Ishikawa (cell line): ENCODE measurements at regions not wholly inside any gene's neighbourhood (a gene's known extent, or its start where the extent isn't known, plus 50 kb on each side); places are given as distances from the start of the nearest gene placed in this dataset.

Experiments
- CEBPB ChIP-seq: IDR thresholded peaks from 2 replicates; pipeline ENCODE4 v1.6.1; 2012
- CREB1 ChIP-seq: IDR thresholded peaks from 2 replicates; pipeline ENCODE4 v1.6.1; 2012; ENCODE audit warnings: low read depth
- EGR1 ChIP-seq: IDR thresholded peaks from 2 replicates; pipeline ENCODE4 v1.6.1; 2012
- EP300 ChIP-seq: IDR thresholded peaks from 2 replicates; pipeline ENCODE4 v1.6.1; 2012; ENCODE audit warnings: borderline replicate concordance
- FOXM1 ChIP-seq: IDR thresholded peaks from 2 replicates; pipeline ENCODE4 v1.6.1; 2012; ENCODE audit warnings: low read depth, borderline replicate concordance
- MAX ChIP-seq: IDR thresholded peaks from 2 replicates; pipeline ENCODE4 v1.6.1; 2012
- NFIC ChIP-seq: IDR thresholded peaks from 2 replicates; pipeline ENCODE4 v1.6.1; 2012
- RAD21 ChIP-seq: IDR thresholded peaks from 2 replicates; pipeline ENCODE4 v1.6.1; 2012; ENCODE audit warnings: low read depth
- TAF1 ChIP-seq: IDR thresholded peaks from 2 replicates; pipeline ENCODE4 v1.6.1; 2012; ENCODE audit warnings: low read depth, mild to moderate bottlenecking
- TCF12 ChIP-seq: IDR thresholded peaks from 2 replicates; pipeline ENCODE4 v1.6.1; 2012; ENCODE audit warnings: low read depth
- TEAD4 ChIP-seq: IDR thresholded peaks from 2 replicates; pipeline ENCODE4 v1.6.1; 2012
- YY1 ChIP-seq: IDR thresholded peaks from 2 replicates; pipeline ENCODE4 v1.6.1; 2012; ENCODE audit warnings: low read depth
- ZBTB7A ChIP-seq: IDR thresholded peaks from 2 replicates; pipeline ENCODE4 v1.6.1; 2012; ENCODE audit warnings: low read depth
- TF ChIP-seq, protein P1 (sequence below): IDR thresholded peaks from 2 replicates; pipeline ENCODE4 v1.6.1; 2012
- TF ChIP-seq, protein P2 (sequence below): IDR thresholded peaks from 2 replicates; pipeline ENCODE4 v1.6.1; 2012; ENCODE audit warnings: low read depth, mild to moderate bottlenecking

GRCh38 chrX:1748408-1748807 is 133.5 kb downstream of the ASMT start:
- TF ChIP-seq, protein P1, sequence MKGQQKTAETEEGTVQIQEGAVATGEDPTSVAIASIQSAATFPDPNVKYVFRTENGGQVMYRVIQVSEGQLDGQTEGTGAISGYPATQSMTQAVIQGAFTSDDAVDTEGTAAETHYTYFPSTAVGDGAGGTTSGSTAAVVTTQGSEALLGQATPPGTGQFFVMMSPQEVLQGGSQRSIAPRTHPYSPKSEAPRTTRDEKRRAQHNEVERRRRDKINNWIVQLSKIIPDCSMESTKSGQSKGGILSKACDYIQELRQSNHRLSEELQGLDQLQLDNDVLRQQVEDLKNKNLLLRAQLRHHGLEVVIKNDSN = no peak

GRCh38 chrX:1749499-1749898 is 134.6 kb downstream of the ASMT start:
- TF ChIP-seq, protein P1 = no peak
- TF ChIP-seq CREB1 (no peak), NFIC (no peak), TEAD4 (no peak)

- no peak for TF ChIP-seq FOXM1
- TF ChIP-seq MAX = no peak
- TF ChIP-seq ZBTB7A = no peak
- no peak for TF ChIP-seq TEAD4
- no peak for TF ChIP-seq EP300
- no peak for TF ChIP-seq EGR1
- TF ChIP-seq CEBPB = no peak
- TF ChIP-seq, protein P1 = no peak
- no peak for TF ChIP-seq TAF1
- TF ChIP-seq TCF12 = no peak
- TF ChIP-seq, protein P2, sequence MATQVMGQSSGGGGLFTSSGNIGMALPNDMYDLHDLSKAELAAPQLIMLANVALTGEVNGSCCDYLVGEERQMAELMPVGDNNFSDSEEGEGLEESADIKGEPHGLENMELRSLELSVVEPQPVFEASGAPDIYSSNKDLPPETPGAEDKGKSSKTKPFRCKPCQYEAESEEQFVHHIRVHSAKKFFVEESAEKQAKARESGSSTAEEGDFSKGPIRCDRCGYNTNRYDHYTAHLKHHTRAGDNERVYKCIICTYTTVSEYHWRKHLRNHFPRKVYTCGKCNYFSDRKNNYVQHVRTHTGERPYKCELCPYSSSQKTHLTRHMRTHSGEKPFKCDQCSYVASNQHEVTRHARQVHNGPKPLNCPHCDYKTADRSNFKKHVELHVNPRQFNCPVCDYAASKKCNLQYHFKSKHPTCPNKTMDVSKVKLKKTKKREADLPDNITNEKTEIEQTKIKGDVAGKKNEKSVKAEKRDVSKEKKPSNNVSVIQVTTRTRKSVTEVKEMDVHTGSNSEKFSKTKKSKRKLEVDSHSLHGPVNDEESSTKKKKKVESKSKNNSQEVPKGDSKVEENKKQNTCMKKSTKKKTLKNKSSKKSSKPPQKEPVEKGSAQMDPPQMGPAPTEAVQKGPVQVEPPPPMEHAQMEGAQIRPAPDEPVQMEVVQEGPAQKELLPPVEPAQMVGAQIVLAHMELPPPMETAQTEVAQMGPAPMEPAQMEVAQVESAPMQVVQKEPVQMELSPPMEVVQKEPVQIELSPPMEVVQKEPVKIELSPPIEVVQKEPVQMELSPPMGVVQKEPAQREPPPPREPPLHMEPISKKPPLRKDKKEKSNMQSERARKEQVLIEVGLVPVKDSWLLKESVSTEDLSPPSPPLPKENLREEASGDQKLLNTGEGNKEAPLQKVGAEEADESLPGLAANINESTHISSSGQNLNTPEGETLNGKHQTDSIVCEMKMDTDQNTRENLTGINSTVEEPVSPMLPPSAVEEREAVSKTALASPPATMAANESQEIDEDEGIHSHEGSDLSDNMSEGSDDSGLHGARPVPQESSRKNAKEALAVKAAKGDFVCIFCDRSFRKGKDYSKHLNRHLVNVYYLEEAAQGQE = no peak
- no peak for TF ChIP-seq CREB1
- no peak for TF ChIP-seq NFIC
- TF ChIP-seq YY1 = no peak
- no peak for TF ChIP-seq RAD21
Observed at GRCh38 chrX:1750267-1750666, 135.4 kb downstream of the ASMT start.

GRCh38 chrX:1751781-1752180 is 136.9 kb downstream of the ASMT start:
- no peak for TF ChIP-seq ZBTB7A
- no peak for TF ChIP-seq YY1
- TF ChIP-seq EGR1 = no peak
- TF ChIP-seq NFIC = no peak
- no peak for TF ChIP-seq CEBPB
- no peak for TF ChIP-seq TCF12
- TF ChIP-seq TEAD4 = no peak
- TF ChIP-seq TAF1 = no peak
- no peak for TF ChIP-seq FOXM1
- TF ChIP-seq, protein P2 = no peak
- no peak for TF ChIP-seq RAD21

GRCh38 chrX:1754077-1754476 is 139.2 kb downstream of the ASMT start:
- TF ChIP-seq YY1 (no peak), TAF1 (no peak), NFIC (no peak), TCF12 (no peak), ZBTB7A (no peak), TEAD4 (no peak), EP300 (no peak), MAX (no peak), CREB1 (no peak), CEBPB (no peak)

GRCh38 chrX:1763294-1763693 is 148.4 kb downstream of the ASMT start:
- TF ChIP-seq EP300 = no peak
- no peak for TF ChIP-seq ZBTB7A
- TF ChIP-seq YY1 = no peak
- no peak for TF ChIP-seq EGR1
- TF ChIP-seq NFIC = no peak
- no peak for TF ChIP-seq TEAD4
- no peak for TF ChIP-seq MAX
- TF ChIP-seq, protein P1 = no peak
